ENCODE measurements at regions not wholly inside any gene's neighbourhood (a gene's known extent, or its start where the extent isn't known, plus 50 kb on each side); places are given as distances from the start of the nearest gene placed in this dataset.

GRCh38 chr6:90428514-90428913, 131.9 kb upstream of the BACH2 start:
- H3K36me3 ChIP-seq: no peaks in the 10 kb centered on the region
- DNase-seq (ENCODE audit: low read depth in 1 of 2, low spot score in 2 of 2): no peak
- H3K9me3 ChIP-seq (replicated peaks): 0 out of 2 replicates have a peak, but pooled peaks cover 4% of the 10 kb centered on the region
- no peaks in the 10 kb centered on the region for H3K4me1 ChIP-seq (replicated peaks)
- peaks cover 8% of the 10 kb centered on the region; the same call in 1 of the 2 replicates for H3K27me3 ChIP-seq (replicated peaks)
- no peak overlapping the region for H3K4me3 ChIP-seq
- H3K27ac ChIP-seq: no peak overlapping the region

GRCh38 chr6:90425161-90425641, 128.6 kb upstream of the BACH2 start:
- Histone ChIP-seq H3K27ac (no peak overlapping the region), H3K4me1 (replicated peaks) (no peaks in the 10 kb centered on the region)

GRCh38 chr6:90424580-90424979, 127.9 kb upstream of the BACH2 start:
- H3K4me3 ChIP-seq: no peak overlapping the region
- no peak for DNase-seq (ENCODE audit: low read depth in 1 of 2, low spot score in 2 of 2)
- 0 out of 2 replicates have a peak, but pooled peaks cover 4% of the 10 kb centered on the region for H3K9me3 ChIP-seq (replicated peaks)
- H3K36me3 ChIP-seq: no peaks in the 10 kb centered on the region
- no peak overlapping the region for H3K27ac ChIP-seq
- no peaks in the 10 kb centered on the region for H3K4me1 ChIP-seq (replicated peaks)
- H3K27me3 ChIP-seq (replicated peaks): peaks cover 8% of the 10 kb centered on the region; the same call in 1 of the 2 replicates

More at GRCh38 chr6:90425161-90425641, 128.6 kb upstream of the BACH2 start:
- Histone ChIP-seq H3K4me3 (no peak overlapping the region), H3K36me3 (no peaks in the 10 kb centered on the region), H3K9me3 (replicated peaks) (0 out of 2 replicates have a peak, but pooled peaks cover 4% of the 10 kb centered on the region), H3K27me3 (replicated peaks) (peaks cover 8% of the 10 kb centered on the region; the same call in 1 of the 2 replicates)
- DNase-seq (ENCODE audit: low read depth in 1 of 2, low spot score in 2 of 2): no peak

GRCh38 chr6:90421666-90422065, 125.0 kb upstream of the BACH2 start:
- Histone ChIP-seq H3K9me3 (replicated peaks) (0 out of 2 replicates have a peak, but pooled peaks cover 2% of the 10 kb centered on the region), H3K4me1 (replicated peaks) (no peaks in the 10 kb centered on the region), H3K27me3 (replicated peaks) (peaks cover 8% of the 10 kb centered on the region; the same call in 1 of the 2 replicates), H3K36me3 (no peaks in the 10 kb centered on the region), H3K4me3 (no peak overlapping the region), H3K27ac (no peak overlapping the region)
- no peak for DNase-seq (ENCODE audit: low read depth in 1 of 2, low spot score in 2 of 2)

- H3K9me3 ChIP-seq (replicated peaks): 0 out of 2 replicates have a peak, but pooled peaks cover 2% of the 10 kb centered on the region
- H3K27me3 ChIP-seq (replicated peaks): peaks cover 6% of the 10 kb centered on the region; the same call in 1 of the 2 replicates
- H3K36me3 ChIP-seq: no peaks in the 10 kb centered on the region
- DNase-seq (ENCODE audit: low read depth in 1 of 2, low spot score in 2 of 2): no peak
- no peak overlapping the region for H3K27ac ChIP-seq
- H3K4me3 ChIP-seq: no peak overlapping the region
- H3K4me1 ChIP-seq (replicated peaks): no peaks in the 10 kb centered on the region
These were observed 123.9 kb upstream of the BACH2 start for GRCh38 chr6:90420500-90420899.

- no peak for DNase-seq (ENCODE audit: low read depth in 1 of 2, low spot score in 2 of 2)
- H3K27me3 ChIP-seq (replicated peaks): no peaks in the 10 kb centered on the region
- no peaks in the 10 kb centered on the region for H3K36me3 ChIP-seq
- H3K27ac ChIP-seq: no peak overlapping the region
- no peaks in the 10 kb centered on the region for H3K9me3 ChIP-seq (replicated peaks)
- H3K4me1 ChIP-seq (replicated peaks): no peaks in the 10 kb centered on the region
- no peak overlapping the region for H3K4me3 ChIP-seq
These were observed 120.7 kb upstream of the BACH2 start for GRCh38 chr6:90417385-90417784.

GRCh38 chr6:90416322-90416721, 119.7 kb upstream of the BACH2 start:
- H3K27ac ChIP-seq: no peak overlapping the region
- H3K4me1 ChIP-seq (replicated peaks): peaks cover 2% of the 10 kb centered on the region
- H3K9me3 ChIP-seq (replicated peaks): no peaks in the 10 kb centered on the region
- no peak for DNase-seq (ENCODE audit: low read depth in 1 of 2, low spot score in 2 of 2)
- no peak overlapping the region for H3K4me3 ChIP-seq
- no peaks in the 10 kb centered on the region for H3K36me3 ChIP-seq
- no peaks in the 10 kb centered on the region for H3K27me3 ChIP-seq (replicated peaks)

- Histone ChIP-seq H3K9me3 (replicated peaks) (no peaks in the 10 kb centered on the region), H3K4me1 (replicated peaks) (peaks cover 5% of the 10 kb centered on the region), H3K27me3 (replicated peaks) (no peaks in the 10 kb centered on the region), H3K4me3 (no peak overlapping the region), H3K36me3 (no peaks in the 10 kb centered on the region), H3K27ac (no peak overlapping the region)
- DNase-seq (ENCODE audit: low read depth in 1 of 2, low spot score in 2 of 2): no peak
These were observed 118.5 kb upstream of the BACH2 start for GRCh38 chr6:90415178-90415577.

- Histone ChIP-seq H3K27me3 (replicated peaks) (no peaks in the 10 kb centered on the region), H3K4me1 (replicated peaks) (peaks cover 5% of the 10 kb centered on the region), H3K9me3 (replicated peaks) (no peaks in the 10 kb centered on the region), H3K27ac (no peak overlapping the region), H3K4me3 (no peak overlapping the region), H3K36me3 (no peaks in the 10 kb centered on the region)
- DNase-seq (ENCODE audit: low read depth in 1 of 2, low spot score in 2 of 2): no peak
These were observed 117.7 kb upstream of the BACH2 start for GRCh38 chr6:90414352-90414751.

- Histone ChIP-seq H3K27ac (no peak overlapping the region), H3K4me3 (no peak overlapping the region), H3K9me3 (replicated peaks) (no peaks in the 10 kb centered on the region), H3K27me3 (replicated peaks) (no peaks in the 10 kb centered on the region), H3K4me1 (replicated peaks) (peaks cover 5% of the 10 kb centered on the region), H3K36me3 (no peaks in the 10 kb centered on the region)
- DNase-seq (ENCODE audit: low read depth in 1 of 2, low spot score in 2 of 2): no peak
These were observed 117.2 kb upstream of the BACH2 start for GRCh38 chr6:90413867-90414266.

GRCh38 chr6:90413396-90413795, 116.8 kb upstream of the BACH2 start:
- Histone ChIP-seq H3K27me3 (replicated peaks) (no peaks in the 10 kb centered on the region), H3K27ac (no peak overlapping the region), H3K36me3 (no peaks in the 10 kb centered on the region), H3K4me1 (replicated peaks) (peaks cover 5% of the 10 kb centered on the region), H3K9me3 (replicated peaks) (no peaks in the 10 kb centered on the region), H3K4me3 (no peak overlapping the region)
- no peak for DNase-seq (ENCODE audit: low read depth in 1 of 2, low spot score in 2 of 2)

GRCh38 chr6:90412538-90413369, 116.1 kb upstream of the BACH2 start:
- peaks cover 5% of the 10 kb centered on the region for H3K4me1 ChIP-seq (replicated peaks)
- H3K9me3 ChIP-seq (replicated peaks): no peaks in the 10 kb centered on the region
- no peak overlapping the region for H3K4me3 ChIP-seq
- H3K27me3 ChIP-seq (replicated peaks): no peaks in the 10 kb centered on the region
- no peaks in the 10 kb centered on the region for H3K36me3 ChIP-seq
- H3K27ac ChIP-seq: no peak overlapping the region
- DNase-seq (ENCODE audit: low read depth in 1 of 2, low spot score in 2 of 2): no peak

GRCh38 chr6:90411292-90411781, 114.7 kb upstream of the BACH2 start:
- Histone ChIP-seq H3K27ac (no peak overlapping the region), H3K27me3 (replicated peaks) (no peaks in the 10 kb centered on the region), H3K36me3 (no peaks in the 10 kb centered on the region), H3K4me3 (no peak overlapping the region), H3K4me1 (replicated peaks) (peaks cover 12% of the 10 kb centered on the region), H3K9me3 (replicated peaks) (no peaks in the 10 kb centered on the region)
- no peak for DNase-seq (ENCODE audit: low read depth in 1 of 2, low spot score in 2 of 2)

GRCh38 chr6:90409700-90410099, 113.1 kb upstream of the BACH2 start:
- Histone ChIP-seq H3K4me3 (no peak overlapping the region), H3K4me1 (replicated peaks) (peaks cover 19% of the 10 kb centered on the region), H3K27ac (no peak overlapping the region), H3K36me3 (no peaks in the 10 kb centered on the region), H3K9me3 (replicated peaks) (no peaks in the 10 kb centered on the region), H3K27me3 (replicated peaks) (no peaks in the 10 kb centered on the region)
- DNase-seq (ENCODE audit: low read depth in 1 of 2, low spot score in 2 of 2): no peak
